GM10266 (cell line): ENCODE measurements at regions not wholly inside any gene's neighbourhood (a gene's known extent, or its start where the extent isn't known, plus 50 kb on each side); places are given as distances from the start of the nearest gene placed in this dataset.

Experiments used
- DNase-seq: peaks from one replicate; pipeline ENCODE4 v3.0.0; 2012; ENCODE audit errors: extremely low spot score
- CTCF ChIP-seq: IDR thresholded peaks from 2 replicates; pipeline ENCODE4 v1.5.1; 2012; ENCODE audit warnings: mild to moderate bottlenecking, low read depth; ENCODE audit not compliant: control insufficient read depth, insufficient read depth; ENCODE audit errors: missing control alignments

GRCh38 chr18:56096861-56097260, 508.9 kb upstream of the TCF4 start:
- no peak for DNase-seq
- no peak for TF ChIP-seq CTCF

GRCh38 chr18:56089612-56090258, 501.7 kb upstream of the TCF4 start:
- no peak for TF ChIP-seq CTCF
- no peak for DNase-seq

GRCh38 chr18:56086786-56087185, 498.8 kb upstream of the TCF4 start:
- no peak for TF ChIP-seq CTCF
- DNase-seq, result no peak

GRCh38 chr18:56086176-56086575, 498.2 kb upstream of the TCF4 start:
- DNase-seq, result no peak
- no peak for TF ChIP-seq CTCF

- TF ChIP-seq CTCF, result no peak
- no peak for DNase-seq
These were observed 497.6 kb upstream of the TCF4 start for GRCh38 chr18:56085551-56085950.

- TF ChIP-seq CTCF, result no peak
- no peak for DNase-seq
These were observed 495.7 kb upstream of the TCF4 start for GRCh38 chr18:56083523-56084287.

GRCh38 chr18:56083097-56083521, 495.1 kb upstream of the TCF4 start:
- DNase-seq, result no peak
- no peak for TF ChIP-seq CTCF
